ENCODE measurements at regions not wholly inside any gene's neighbourhood (a gene's known extent, or its start where the extent isn't known, plus 50 kb on each side); places are given as distances from the start of the nearest gene placed in this dataset.

DNA sequence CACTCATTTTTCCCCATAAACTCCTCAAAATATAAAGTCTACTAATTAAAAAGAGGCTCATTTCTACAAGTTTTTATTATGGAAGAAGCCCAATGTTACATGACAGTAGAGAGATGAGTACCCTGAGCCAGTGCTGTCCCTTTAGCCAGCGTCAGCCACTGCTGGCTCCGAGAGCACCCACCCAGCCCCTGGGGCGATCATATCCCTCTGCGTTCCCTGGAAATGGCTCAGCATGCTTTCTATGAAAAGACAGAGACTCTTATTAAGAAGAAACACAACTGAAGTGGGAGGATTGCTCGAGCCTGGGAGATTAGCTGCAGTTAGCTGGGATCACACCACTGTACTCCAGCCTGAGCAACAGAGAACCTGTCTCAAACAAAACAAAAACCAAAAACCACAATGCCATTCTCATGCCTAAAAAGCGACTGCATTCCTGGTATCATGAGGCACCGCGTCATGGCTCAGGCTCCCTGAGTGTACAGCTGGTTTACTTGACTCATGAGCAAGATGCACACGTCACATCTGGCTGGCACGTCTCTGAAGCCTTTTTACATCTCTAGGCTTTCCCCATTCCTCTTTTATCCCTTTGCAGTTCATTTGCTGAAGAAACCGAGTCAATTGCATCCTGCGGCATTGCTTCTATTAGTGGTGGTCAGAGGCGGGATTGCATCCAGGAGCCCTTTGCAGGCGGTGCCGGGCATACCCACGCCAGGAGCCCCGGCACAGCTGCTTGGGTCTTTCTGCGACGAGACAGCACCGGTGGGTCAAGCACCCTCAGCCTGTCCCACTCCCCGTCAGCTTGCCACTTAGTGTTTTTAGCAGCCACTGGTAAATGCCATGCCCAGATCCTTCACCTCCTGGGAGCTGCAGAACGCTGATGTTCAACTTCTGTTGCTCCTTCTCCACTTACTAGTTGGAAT lies 119.9 kb downstream of the CTTN start:
- TF ChIP-seq NFIC (IDR thresholded peaks at IDR 0.05) (no peak), EP300 (IDR thresholded peaks at IDR 0.05; ENCODE audit: borderline replicate concordance) (no peak), FOXM1 (IDR thresholded peaks at IDR 0.05; ENCODE audit: borderline replicate concordance, low read depth) (no peak), ZBTB7A (IDR thresholded peaks at IDR 0.05; ENCODE audit: low read depth) (no peak), CREB1 (IDR thresholded peaks at IDR 0.05; ENCODE audit: low read depth) (no peak), TCF12 (IDR thresholded peaks at IDR 0.05; ENCODE audit: low read depth) (no peak), RAD21 (IDR thresholded peaks at IDR 0.05; ENCODE audit: low read depth) (no peak)
- TF ChIP-seq, protein P1, sequence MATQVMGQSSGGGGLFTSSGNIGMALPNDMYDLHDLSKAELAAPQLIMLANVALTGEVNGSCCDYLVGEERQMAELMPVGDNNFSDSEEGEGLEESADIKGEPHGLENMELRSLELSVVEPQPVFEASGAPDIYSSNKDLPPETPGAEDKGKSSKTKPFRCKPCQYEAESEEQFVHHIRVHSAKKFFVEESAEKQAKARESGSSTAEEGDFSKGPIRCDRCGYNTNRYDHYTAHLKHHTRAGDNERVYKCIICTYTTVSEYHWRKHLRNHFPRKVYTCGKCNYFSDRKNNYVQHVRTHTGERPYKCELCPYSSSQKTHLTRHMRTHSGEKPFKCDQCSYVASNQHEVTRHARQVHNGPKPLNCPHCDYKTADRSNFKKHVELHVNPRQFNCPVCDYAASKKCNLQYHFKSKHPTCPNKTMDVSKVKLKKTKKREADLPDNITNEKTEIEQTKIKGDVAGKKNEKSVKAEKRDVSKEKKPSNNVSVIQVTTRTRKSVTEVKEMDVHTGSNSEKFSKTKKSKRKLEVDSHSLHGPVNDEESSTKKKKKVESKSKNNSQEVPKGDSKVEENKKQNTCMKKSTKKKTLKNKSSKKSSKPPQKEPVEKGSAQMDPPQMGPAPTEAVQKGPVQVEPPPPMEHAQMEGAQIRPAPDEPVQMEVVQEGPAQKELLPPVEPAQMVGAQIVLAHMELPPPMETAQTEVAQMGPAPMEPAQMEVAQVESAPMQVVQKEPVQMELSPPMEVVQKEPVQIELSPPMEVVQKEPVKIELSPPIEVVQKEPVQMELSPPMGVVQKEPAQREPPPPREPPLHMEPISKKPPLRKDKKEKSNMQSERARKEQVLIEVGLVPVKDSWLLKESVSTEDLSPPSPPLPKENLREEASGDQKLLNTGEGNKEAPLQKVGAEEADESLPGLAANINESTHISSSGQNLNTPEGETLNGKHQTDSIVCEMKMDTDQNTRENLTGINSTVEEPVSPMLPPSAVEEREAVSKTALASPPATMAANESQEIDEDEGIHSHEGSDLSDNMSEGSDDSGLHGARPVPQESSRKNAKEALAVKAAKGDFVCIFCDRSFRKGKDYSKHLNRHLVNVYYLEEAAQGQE (IDR thresholded peaks at IDR 0.05; ENCODE audit: low read depth), result no peak
- TF ChIP-seq, protein P2, sequence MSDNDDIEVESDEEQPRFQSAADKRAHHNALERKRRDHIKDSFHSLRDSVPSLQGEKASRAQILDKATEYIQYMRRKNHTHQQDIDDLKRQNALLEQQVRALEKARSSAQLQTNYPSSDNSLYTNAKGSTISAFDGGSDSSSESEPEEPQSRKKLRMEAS (IDR thresholded peaks at IDR 0.05), result no peak
